ENCODE measurements at regions not wholly inside any gene's neighbourhood (a gene's known extent, or its start where the extent isn't known, plus 50 kb on each side); places are given as distances from the start of the nearest gene placed in this dataset.
"Not testable (repeated sequence)": the region's sequence is repeated elsewhere in the genome, so short reads cannot be mapped to it uniquely, and the experiment has no call there.

DNA sequence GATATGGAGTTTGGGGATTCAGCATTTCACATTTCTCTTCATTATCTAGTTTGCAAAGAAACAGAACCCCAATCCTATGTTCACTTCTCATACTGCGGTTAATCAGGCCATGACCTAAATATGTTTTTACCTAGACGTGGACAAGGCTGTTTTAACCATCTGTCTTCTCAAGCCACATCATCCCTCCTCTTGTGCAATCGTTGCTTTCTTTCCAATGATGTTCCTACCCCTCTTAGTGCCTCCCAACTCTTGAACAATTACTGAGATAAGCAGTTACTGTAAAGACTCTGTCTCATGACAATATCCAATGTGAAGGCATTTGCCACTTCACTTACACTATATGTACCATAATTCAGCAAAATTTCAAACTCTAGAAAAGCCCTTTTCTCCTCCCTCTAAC is 406.2 kb downstream of the LIG4 start:
- DNase-seq, result no peak

DNA sequence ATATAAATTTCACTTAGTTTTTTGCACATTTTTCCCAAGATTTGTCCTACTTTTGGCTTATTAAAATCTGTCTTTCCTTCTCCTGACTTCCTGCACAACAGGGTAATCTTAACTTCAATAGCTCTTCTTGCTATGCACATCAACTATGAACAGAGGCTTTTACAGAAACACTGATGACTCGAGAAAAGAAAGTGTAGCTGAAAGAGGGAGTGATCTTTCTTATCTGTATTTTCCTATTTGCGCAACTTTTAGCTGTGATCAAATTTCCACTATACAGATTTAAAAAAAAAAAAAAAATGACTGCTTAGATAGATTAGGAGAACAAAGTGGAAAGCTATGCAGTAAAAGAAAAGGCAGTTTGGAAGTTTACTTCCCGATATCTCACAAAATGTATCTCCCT is 406.9 kb downstream of the LIG4 start:
- no peak for DNase-seq

DNA sequence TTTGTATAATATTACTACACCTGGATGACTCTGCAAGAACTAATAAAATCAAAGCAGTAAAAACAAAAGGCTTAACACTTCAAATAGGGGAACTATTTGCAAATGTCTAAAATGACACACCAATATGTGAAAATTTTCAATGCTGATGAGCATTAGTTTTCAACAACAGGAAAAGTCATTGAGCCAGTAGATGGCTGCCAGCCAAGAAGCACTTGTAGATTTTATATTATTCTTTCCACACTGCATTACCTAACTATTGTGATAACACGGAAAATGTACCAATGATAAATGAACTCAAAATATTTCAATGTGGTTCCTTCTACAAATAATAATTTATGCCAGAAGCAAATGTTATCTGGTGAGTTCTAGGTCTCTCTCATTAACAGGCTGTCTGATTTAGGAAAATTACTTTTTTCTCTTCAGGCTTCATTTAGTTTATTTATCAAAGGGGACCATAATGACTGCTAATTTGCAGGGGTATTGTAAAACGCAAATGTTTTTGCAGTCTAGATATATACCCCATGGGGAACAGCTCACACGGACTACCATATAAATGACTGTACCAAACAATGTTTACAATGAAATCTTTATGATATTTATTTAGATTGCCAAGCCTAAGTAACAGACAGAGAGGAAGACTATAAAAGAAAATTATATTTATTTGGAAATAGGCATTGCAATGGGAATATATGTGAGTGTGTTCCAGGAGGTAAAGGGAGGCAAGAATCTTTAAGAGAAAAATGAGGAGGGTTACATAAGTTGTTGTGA is 407.8 kb downstream of the LIG4 start:
- no peak for DNase-seq

DNA sequence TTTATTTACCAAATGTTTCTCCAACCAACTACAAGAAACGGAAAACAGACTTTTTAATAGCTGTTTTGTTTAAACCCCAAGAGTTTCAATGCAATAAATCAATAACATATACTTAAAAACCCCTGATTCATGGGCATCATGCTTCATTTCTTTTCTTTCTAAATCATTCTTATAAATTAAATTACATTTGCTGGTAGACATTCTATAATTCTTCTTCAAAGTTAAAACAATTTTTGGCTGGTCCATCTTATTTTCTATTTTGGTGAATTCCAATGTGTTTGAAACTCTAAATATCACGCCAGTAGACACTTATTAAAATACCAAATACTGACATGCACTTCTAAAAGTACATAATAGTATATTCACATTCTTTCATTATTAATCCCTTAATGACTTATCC is 408.6 kb downstream of the LIG4 start:
- no peak for DNase-seq

DNA sequence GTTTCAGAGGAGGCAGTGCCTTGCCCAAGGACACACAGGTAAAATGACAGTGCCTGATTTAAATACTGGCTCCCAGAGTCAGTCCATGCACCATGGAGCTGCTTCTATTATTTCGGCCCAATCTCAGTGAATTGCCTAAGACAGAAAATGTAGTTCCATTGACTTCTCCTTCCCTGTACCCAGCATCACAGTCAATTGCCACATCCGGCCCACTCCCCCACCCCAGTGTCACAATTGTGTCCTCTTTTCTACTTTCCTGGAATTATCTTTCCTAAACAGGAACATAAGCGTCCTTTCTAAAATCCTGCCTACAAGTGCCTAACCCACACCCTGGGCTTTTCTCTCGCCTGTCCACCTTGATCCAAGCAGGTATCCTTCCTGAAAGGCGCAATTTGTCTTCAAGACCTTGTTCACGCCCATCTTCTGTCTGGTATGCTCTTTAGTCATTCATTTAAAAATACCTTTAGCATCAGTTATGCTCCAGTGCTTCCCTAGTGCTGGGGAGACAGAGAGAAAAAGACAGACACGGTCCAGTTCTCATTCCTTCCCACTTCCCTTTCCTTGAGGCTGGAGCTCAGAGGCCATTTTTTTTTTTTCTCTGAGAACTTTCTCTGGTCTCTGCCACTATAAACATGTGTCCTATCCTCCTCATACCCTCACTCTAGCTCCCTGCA is 411.4 kb downstream of the LIG4 start:
- no peak for DNase-seq

DNA sequence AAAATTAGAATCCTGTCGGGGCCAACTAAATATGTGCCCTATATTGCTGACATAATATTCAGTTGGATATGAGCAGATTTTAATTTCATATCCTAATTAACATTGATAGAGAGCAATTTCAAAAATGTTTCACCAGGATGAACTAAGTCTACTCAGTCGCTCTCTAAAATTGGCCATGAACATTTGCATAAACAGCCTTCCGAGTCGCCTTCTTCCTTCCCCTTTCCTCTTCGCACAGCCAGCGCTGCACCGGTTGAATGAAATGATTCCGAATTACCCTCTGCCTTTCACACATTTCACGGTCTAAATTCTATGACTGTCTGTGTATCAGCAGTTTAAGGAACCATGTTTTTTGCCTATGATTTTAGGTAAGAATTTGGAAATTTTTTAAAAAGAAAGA is 413.7 kb downstream of the LIG4 start:
- DNase-seq, result no peak

DNA sequence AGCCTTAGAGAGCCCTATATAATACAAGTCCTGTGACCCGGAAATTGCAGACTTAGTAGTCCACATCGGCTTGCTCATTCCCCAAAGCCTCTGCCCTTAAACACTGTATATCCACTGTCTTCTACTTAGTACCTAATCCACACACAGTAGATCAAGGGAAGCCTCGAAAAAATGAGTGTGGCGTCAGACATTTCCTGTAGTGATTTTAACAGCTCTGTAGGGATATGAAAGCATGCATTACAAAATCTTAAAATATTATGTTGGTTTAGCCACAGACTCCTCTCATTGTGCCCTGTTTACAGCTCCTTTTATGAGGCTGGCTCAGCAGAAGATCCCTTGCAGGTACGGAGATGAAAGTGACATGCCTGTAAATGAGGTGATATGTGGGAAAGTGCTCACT is 416.3 kb downstream of the LIG4 start:
- no peak for DNase-seq

DNA sequence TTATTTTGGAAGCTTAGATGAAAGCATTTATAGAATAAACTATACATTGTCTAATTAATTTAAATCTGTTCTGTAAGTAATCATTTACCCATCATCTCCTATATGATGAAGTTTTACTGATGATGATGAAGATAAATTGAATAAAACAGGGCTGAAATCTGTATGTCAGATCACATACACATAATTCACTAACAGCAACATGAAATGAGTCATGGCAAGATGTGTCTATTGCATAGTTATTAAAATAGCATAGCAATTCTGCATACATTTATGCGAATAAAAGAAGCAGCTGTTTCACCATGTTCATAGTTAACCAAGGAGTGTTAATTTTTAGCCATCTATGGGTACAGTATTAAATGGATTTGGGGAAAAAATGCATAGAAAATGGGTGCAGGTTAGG is 424.9 kb downstream of the LIG4 start:
- DNase-seq, result no peak

DNA sequence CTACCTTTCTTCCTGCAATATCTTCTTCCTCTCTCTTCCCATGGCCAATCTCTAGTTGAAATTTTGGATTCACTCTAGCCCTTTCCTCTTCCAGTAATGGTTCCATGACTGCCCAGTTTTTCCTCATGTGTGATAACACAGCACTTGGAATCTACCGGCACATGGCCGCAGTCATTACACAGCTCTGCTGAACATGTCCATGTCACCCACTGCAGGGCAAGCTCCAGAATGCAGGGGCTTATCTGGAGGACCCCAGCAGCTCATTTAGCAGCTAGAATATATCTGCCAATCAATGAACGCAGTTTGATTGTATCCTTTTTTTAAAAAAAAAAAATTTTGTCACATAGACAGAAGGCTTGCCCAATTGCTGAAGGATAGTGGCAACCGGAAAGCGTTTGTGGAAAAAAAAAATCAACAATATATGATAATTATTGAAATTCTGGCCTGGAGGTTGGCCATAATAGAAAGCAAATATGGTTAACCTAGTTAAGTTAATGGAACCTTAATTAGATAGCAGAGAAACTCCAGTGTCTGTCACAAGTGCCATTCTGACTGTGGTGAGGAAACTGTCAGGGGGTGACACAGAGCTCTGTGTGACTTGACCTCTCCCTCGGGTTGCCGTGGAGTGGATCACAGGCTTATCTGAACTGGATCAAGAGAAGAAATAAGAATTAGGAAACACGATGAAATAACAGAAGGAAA is 426.7 kb downstream of the LIG4 start:
- DNase-seq, result no peak

DNA sequence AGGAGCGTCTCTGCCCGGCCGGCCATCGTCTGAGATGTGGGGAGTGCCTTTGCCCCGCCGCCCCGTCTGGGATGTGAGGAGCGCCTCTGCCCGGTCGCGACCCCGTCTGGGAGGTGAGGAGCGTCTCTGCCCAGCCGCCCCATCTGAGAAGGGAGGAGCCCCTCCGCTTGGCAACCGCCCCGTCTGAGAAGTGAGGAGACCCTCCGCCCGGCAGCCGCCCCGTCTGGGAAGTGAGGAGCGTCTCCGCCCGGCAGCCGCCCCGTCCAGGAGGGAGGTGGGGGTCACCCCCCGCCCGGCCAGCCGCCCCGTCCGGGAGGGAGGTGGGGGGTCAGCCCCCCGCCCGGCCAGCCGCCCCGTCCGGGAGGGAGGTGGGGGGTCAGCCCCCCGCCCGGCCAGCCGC is 432.7 kb downstream of the LIG4 start:
- not testable (repeated sequence) for DNase-seq

DNA sequence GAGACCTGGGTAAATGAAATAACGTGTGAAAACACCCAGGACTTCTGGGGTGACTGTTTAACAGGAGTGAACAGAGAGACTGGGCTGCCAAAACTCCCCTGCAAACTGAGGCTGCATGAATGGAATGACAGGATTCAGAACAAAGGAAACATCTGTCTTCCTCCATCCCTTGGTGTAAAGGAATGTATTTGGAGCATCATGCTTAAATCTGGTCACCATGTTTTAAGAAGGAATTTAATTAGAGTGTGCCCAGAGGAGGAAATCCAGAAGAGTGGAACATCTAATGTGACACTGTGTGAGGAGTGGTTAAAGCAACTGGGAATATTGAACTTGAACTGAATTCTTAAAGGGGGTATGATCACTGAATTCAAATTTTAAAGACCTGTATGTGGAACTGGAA is 437.2 kb downstream of the LIG4 start:
- DNase-seq, result no peak

DNA sequence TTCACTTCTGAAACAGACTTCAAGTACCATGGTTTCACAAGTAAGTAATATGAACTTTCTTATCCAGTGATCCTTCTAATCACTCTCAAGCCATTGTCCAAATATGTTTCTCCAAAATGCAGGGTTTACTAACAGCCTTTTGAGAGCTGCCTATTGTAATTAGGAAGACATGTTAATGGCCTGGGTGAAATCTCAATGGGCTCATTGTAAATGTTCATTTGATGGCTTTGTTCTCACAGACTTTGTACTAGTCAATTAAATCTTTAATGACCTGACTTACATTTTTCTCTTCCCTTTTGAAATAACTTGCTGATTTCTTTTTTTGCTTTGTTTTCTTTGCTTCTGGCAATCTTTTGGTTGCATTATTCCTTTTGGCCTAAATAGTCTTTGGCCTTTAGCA is 444.8 kb downstream of the LIG4 start:
- no peak for DNase-seq

DNA sequence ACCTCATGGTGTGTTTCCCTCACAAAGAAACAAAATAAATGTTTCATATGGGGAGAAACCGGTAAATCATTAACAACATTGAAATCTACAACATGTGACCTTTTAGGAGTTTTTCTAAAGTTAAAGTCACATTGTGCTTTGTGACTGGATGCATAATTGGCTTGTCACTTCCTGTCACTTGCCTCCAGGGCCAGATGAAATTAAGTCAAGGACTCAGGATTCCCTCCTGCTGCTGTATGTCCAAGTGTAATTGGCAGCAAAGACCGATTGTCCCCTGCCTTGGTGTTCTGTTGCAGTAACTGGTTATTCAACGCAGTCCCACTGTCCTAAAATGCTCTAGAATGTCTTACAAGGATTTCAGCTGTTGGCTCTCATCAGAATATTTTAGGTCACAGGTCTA is 448.2 kb downstream of the LIG4 start:
- no peak for DNase-seq

DNA sequence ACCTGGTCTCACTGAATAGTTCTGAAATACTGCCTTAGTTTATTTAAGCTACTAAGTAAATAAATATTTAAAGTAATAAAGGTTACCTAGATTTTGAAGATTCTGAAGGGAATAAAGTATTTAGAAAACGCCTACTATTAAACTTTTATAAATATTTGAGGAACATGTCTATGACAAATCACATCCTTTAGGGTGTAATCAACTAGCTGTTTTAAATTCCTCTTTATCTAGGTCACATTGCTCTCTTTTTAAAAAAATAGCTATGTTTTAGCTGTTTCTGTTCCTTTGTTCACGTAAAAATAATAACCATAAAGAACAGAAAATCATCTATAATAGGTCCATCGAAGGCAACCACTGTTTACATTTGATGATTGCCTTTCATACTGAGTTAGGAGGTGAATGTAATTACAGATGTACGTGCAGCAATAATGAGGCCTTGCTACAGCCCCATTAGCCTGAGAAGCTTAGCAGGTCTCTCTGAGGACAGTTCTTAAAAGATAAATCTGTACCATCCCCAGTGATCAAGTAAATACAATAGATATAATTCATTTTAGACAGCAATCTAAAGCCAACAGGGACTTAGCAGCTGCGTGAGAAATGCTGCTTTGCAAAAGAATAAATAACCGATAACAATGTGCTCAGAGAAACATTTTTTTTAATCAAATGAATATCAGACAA is 449.5 kb downstream of the LIG4 start:
- DNase-seq, result no peak

DNA sequence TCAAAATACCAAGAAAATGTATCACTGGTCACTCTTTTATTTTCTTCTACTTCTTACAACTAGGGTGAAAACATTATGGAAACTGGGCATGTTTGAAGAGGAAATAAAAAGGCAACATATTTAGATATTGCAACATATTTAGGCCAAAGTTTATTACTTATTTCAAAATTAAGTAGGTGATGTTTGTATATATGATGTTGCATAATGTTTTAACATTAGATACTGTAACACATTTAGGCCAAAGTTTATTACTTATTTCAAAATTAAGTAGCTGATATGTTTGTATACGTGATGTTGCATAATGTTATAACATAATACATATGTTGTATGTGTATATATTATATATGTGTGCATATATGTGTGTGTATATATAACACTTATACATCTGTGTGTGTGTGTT is 451.3 kb downstream of the LIG4 start:
- no peak for DNase-seq

DNA sequence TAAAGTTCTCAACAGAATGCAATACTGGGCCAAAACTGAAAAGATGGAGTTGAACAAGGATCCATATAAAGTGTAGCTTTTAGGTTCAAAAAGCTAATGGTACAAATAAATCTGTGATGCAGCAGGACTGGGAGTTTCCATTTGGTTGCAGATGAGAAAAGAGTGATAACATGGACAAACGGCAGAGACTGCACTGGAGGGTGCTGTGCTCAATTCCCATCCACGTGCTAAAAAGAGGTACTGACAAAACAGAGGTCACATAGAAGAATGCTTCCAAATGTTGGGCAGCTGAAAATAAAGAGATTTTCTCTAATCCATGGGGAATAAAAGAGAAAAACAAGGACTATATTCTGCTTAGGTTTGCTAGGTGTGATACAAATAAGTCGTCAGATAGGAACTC is 461.6 kb downstream of the LIG4 start:
- DNase-seq, result no peak

DNA sequence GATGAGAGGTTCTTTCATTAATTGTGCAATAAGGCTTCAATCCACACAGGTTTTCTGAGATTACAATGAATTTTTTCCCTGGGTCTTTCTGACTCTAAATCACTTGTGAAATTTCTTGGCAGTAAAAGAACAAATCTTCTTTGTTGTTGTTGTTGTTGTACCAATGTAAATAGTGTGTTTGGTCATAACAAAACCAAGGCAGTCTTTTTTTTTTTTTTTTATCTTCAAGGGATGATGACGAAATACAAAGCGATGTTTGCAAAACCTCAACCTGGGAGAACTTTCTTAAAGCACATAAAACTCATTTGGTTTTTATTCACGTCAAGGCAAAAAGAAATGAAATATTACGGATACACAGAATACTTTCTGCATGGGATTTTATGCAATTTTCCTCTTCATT is 462.0 kb downstream of the LIG4 start:
- no peak for DNase-seq

DNA sequence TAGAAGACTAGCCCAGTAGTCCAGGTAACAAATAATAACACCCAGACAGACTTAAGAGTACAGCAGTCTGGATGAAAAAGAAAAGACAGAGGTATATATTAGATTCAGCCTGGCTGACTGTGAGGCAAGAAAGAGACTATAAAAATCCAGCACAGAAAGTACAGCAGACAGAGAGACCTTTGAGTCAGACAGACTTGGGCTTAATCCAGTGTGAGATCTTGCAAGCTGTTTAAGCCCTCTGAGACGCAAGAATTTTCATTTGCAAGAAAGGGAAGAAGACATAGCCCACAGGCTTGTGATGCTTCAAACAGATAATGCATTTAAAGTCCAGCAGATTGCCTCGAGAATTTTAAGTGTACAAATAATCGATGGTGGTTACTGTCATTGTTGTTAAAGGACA is 471.4 kb downstream of the LIG4 start:
- no peak for DNase-seq

DNA sequence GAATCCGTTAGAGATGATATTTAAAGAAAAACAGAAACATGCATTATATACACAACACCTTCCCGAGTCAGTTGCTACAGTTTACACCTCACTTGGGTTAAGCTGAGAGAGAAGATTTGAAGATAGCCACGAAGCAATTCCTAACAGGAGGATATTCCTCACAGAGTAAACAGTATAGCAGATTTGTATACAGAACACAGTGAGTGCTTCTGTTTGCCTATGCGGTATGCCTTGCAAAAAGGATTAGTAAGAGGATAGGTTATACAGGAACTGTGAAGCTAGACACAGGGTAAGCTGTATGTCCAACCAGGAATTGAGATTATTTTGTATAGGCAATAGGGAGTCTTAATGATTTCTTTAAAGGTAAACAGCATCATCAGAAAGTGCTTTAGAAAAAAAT is 471.8 kb downstream of the LIG4 start:
- DNase-seq, result no peak

DNA sequence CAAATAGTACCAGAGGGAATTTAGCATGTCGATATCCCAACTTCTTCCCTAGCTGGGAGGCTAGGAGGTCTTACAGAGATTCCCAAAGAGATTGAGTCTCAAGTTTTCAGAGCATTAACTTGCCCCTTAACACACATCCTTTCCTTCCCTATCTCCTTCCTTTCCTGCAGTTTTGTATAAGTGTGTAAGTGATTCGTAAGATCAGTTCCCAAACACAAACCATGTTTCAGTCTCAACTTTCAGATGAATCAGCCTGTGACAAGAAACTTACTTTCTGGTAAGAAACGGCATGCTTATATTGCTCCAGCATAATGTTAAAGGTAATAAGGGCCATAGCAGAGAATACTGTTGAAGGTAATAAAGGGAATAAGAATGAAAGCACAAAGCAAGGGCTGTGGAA is 472.2 kb downstream of the LIG4 start:
- DNase-seq, result no peak

DNA sequence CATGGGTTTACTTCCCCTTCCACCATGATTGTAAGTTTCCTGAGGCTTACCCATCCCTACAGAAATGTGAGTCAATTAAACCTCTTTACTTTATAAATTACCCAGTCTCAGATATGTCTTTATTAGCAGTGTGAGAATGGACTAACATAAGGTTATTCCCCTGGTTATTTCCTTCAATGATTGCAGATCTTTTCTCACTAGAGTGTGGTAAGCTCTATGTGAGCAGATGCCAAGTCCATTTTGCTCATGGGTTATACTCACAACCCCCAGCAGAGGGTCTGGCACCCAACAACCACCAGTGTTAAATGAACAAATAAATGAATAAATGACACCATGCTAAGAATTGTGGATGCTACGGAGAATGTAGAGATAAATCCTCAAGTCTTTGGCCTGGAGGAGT is 472.8 kb downstream of the LIG4 start:
- DNase-seq, result no peak

DNA sequence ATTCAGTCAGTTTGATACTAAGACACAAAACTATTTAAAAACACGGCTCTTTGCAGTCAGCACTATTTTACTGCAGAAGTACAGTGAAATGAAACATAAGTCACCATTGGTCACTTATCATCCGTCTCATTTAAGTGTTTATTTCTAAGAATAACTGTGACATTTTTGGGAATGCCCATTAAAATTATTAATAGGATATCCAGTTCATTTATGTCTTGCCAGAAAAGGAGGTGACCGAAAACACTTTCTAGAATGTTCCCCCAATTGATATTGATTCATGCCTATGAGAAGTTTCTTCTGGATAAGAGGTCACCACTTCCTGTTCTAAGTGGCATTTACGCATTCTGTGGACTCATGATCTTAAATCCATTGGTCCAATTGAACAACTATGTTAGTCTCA is 477.3 kb downstream of the LIG4 start:
- no peak for DNase-seq

DNA sequence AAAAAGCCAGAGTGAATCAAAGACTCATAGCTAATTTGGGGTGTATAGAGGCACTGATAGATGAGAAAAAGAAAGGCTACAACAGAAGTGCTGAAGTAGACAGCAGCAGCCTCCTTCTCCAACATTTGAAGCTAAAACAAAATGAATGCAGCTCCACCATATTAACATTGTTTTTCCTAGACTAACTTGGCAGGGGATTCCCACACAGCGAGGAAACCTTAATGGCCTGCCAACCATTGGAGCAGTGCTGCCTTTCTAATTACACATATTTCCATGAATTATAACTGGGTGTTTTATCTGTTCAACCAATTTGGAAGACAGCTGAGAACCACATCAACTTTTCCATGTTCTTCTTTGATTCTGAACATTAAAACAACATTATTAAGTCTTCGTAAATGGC is 478.6 kb downstream of the LIG4 start:
- no peak for DNase-seq

DNA sequence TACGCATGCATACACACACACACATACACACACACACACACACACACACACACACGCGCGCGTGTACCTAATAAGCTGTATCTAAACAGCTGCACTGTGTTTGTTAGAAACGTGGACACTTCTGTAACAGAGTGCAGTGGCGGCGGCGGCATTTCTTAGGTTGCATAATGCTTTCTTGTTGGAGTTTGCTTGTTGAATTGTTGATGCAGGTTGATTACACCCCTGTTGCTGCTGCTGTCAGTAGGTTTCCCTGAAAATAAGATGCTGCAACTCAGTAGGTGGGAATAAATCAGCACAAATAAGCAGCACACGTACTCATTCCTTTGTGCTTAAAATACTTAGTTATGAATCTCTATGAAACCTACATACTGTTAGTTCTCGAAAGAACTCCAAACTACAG is 479.2 kb downstream of the LIG4 start:
- DNase-seq, result no peak

All from Kasumi-1 (cell line).